NCI-H1105 (cell line): ENCODE measurements at regions not wholly inside any gene's neighbourhood (a gene's known extent, or its start where the extent isn't known, plus 50 kb on each side); places are given as distances from the start of the nearest gene placed in this dataset.
"Not testable (repeated sequence)": the region's sequence is repeated elsewhere in the genome, so short reads cannot be mapped to it uniquely, and the experiment has no call there.

Source experiments
- DNase-seq: peaks from one replicate; lab custom pipeline; 2025; lab: John Stamatoyannopoulos, UW

GRCh38 chr4:167939863-167940616 is 152.3 kb upstream of the ANXA10 start:
- DNase-seq: no peak

- DNase-seq: no peak
Measured at GRCh38 chr4:167943872-167944505, 148.3 kb upstream of the ANXA10 start.

DNA sequence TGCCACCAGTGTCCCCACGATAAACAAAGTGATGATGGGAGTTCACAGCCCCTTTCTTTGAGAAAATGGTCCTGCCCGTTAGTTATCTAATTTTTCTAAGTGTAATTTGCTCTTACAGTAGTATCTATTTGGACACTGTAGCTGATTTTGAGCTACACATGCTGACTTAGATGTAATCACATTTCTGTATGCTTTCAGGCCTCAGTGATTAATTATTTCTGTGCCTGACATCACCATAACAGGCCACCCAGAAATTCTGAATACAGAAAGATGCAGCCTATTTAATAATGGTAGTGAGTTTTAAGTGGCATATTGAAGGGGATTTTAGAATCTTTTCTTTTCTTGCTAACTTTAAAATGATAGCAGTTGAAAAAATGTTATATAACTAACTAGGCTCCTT is 147.6 kb upstream of the ANXA10 start:
- no peak for DNase-seq

- DNase-seq: no peak
Measured at GRCh38 chr4:167955006-167955405, 137.3 kb upstream of the ANXA10 start.

DNA sequence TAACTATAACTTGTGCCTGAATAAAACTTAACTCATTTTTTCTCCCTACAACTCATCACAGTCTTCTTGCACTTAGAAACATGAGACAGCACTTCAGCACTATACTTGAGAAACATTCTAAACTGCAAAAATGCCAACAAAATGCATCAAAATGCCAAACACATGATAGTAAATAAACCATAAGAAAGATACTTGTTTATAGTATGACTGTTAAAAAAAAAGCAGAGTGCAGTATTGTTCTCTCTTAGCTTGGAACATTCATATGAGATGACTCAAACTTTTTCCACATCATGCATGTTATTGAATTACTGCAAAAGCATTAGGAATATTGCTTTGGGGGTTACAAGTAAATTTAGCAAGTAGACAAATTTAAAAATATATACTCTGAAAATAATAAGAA is 135.7 kb upstream of the ANXA10 start:
- no peak for DNase-seq

GRCh38 chr4:167964766-167965373 is 127.5 kb upstream of the ANXA10 start:
- DNase-seq: no peak

- no peak for DNase-seq
Measured at GRCh38 chr4:167966143-167966542, 126.2 kb upstream of the ANXA10 start.

- no peak for DNase-seq
Measured at GRCh38 chr4:167973513-167973912, 118.8 kb upstream of the ANXA10 start.

DNA sequence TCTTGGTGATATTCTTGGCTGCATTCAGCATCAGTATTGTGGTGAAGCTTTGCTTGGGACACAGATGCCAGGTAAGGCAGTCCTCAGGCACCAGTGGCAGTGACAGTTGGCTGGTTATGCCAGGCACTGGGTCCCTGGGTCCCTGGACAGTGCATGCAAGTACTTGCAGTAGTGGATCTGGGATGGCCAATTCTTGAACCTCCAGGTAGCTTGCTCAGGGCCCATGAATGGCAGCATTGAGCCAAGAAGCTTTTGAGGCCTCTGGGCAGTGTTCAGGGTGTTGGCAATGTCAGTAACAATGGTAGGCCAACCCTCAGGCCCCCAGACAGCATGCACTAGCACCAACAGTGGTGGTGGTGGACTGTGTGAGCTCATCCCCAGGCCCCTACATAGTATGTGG is 106.8 kb upstream of the ANXA10 start:
- no peak for DNase-seq

DNA sequence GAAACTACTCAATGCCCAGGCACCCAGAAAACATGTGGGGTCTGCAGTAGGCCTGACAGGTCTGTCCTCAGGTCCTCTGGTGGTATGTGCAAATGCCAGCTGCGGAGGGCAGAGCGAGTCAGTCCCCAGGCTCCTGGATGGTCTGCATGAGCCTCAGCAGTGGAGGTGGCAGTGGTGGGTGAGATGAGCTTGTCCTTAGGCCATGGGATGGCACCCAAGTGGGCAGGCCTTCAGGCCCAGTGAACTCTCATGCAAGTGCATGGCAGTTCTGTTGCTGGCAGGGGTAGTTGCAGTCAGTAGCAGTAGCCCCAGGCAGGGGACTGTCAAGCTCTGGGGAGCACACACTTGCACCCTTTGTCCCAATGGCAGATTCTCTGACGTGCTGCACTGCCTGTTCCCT is 106.3 kb upstream of the ANXA10 start:
- no peak for DNase-seq

DNA sequence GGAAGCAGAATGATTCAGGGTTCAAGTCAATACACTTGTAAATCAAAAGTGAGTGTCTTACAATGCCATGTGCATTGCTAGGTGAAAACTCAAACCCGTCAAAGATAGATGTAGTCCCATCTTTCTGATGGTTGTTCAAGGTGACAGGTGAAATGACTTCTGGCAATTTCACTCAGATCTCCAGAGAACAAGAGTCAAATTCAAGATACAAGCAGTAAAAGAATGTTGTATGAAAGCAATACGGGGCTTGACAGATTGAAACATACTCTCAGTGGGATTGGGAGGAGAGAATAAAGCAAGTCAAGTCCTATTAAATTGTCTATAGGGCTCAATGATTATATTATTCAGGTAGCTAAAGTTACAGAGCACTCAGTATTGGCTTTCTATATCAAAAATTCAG is 105.1 kb upstream of the ANXA10 start:
- no peak for DNase-seq

DNA sequence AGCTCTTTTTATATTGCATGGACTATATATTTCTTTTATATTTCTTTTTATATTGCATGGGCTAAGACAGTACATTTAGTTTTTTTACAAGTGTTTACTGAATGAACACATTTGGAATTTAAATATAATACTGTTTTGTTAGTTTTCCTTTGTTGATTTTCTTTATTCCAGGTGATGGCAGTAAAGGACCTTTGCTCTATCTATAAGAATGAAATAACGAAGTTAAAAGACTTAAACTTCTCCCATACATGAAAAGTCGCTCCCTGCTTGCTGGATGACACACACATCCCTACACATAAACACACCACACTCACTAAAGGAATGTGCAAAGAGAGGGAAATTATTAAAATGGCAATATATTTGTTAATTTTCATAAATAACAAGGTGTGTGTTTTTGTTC is 102.5 kb upstream of the ANXA10 start:
- no peak for DNase-seq

GRCh38 chr4:168008112-168008511 is 84.2 kb upstream of the ANXA10 start:
- DNase-seq: not testable (repeated sequence)

GRCh38 chr4:168019019-168019651 is 73.2 kb upstream of the ANXA10 start:
- no peak for DNase-seq

GRCh38 chr4:168019921-168020320 is 72.4 kb upstream of the ANXA10 start:
- no peak for DNase-seq

DNA sequence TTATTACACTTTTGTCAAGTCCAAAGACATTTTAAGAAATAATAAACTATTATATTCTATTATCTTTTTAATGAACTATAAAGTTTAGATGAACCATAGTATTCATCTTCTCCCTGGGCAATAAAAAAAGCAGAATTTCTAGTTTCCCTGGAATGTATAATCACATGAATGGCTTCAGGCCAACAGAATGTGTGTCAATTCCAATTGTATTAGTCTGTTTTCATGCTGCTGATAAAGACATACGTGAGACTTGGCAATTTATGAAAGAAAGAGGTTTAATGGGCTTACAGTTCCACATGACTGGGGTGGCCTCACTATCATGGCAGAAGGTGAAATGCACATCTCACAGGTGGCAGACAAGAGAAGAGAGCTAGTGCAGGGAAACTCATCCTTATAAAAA is 70.7 kb upstream of the ANXA10 start:
- no peak for DNase-seq

GRCh38 chr4:168028568-168028967 is 63.8 kb upstream of the ANXA10 start:
- no peak for DNase-seq

GRCh38 chr4:168028970-168029597 is 63.3 kb upstream of the ANXA10 start:
- no peak for DNase-seq

DNA sequence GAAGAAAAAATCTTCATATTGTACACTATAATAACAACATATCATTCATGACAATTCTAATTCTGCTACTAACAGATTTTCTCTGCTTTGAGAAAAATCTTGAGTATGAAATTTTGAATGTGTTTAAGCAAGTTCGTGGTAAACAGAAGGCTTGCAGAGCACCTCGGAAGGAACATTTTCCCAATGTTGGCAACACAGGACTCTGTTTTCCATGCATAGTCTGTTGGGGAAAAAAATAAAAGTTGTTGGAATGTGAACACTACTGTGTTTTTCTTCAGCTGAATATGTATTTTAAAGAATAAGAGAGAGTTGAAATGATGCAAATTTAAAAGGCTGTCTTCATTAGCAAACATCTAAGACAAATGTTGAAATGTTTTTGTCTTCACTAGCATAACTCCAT is 54.7 kb upstream of the ANXA10 start:
- DNase-seq: no peak

- no peak for DNase-seq
Measured at GRCh38 chr4:168039593-168039992, 52.7 kb upstream of the ANXA10 start.
